GM19397 (cell line): ENCODE measurements at regions not wholly inside any gene's neighbourhood (a gene's known extent, or its start where the extent isn't known, plus 50 kb on each side); places are given as distances from the start of the nearest gene placed in this dataset.
"Not testable (repeated sequence)": the region's sequence is repeated elsewhere in the genome, so short reads cannot be mapped to it uniquely, and the experiment has no call there.

Source experiments
- ATAC-seq: cut with Tn5 transposase; IDR thresholded peaks from one replicate; pipeline ENCODE4 v1.9.1; 2021; ENCODE audit warnings: mild to moderate bottlenecking, moderate library complexity; ENCODE audit not compliant: unreplicated experiment

GRCh38 chr1:230558324-230558723 is 84.0 kb upstream of the COG2 start:
- ATAC-seq: no peak

- no peak for ATAC-seq
Measured at GRCh38 chr1:230556453-230556852, 85.8 kb upstream of the COG2 start.

GRCh38 chr1:230555814-230556213 is 86.5 kb upstream of the COG2 start:
- no peak for ATAC-seq

- no peak for ATAC-seq
Measured at GRCh38 chr1:230552880-230553279, 89.4 kb upstream of the COG2 start.

GRCh38 chr1:230550945-230551344 is 91.3 kb upstream of the COG2 start:
- not testable (repeated sequence) for ATAC-seq

- ATAC-seq: no peak
Measured at GRCh38 chr1:230550428-230550827, 91.9 kb upstream of the COG2 start.

- ATAC-seq: no peak
Measured at GRCh38 chr1:230549625-230550024, 92.7 kb upstream of the COG2 start.

- no peak for ATAC-seq
Measured at GRCh38 chr1:230548997-230549396, 93.3 kb upstream of the COG2 start.

- ATAC-seq: no peak
Measured at GRCh38 chr1:230548357-230548756, 93.9 kb upstream of the COG2 start.

GRCh38 chr1:230545181-230545580 is 97.1 kb upstream of the COG2 start:
- no peak for ATAC-seq

- ATAC-seq: no peak
Measured at GRCh38 chr1:230544758-230545157, 97.5 kb upstream of the COG2 start.

GRCh38 chr1:230543085-230543484 is 99.2 kb upstream of the COG2 start:
- ATAC-seq: no peak

- ATAC-seq: no peak
Measured at GRCh38 chr1:230542681-230543080, 99.6 kb upstream of the COG2 start.

GRCh38 chr1:230542054-230542453 is 100.2 kb upstream of the COG2 start:
- ATAC-seq: no peak

GRCh38 chr1:230541306-230541705 is 101.0 kb upstream of the COG2 start:
- ATAC-seq: no peak

GRCh38 chr1:230540421-230541155 is 101.7 kb upstream of the COG2 start:
- no peak for ATAC-seq

- ATAC-seq: no peak
Measured at GRCh38 chr1:230537456-230537855, 104.8 kb upstream of the COG2 start.

GRCh38 chr1:230536641-230537155 is 105.6 kb upstream of the COG2 start:
- ATAC-seq: no peak

- ATAC-seq: no peak
Measured at GRCh38 chr1:230534224-230534623, 108.1 kb upstream of the COG2 start.

GRCh38 chr1:230531103-230531502 is 105.0 kb upstream of the PGBD5 start:
- no peak for ATAC-seq

- ATAC-seq: no peak
Measured at GRCh38 chr1:230519246-230519645, 93.1 kb upstream of the PGBD5 start.

GRCh38 chr1:230518511-230518910 is 92.4 kb upstream of the PGBD5 start:
- ATAC-seq: no peak

GRCh38 chr1:230517786-230518185 is 91.7 kb upstream of the PGBD5 start:
- no peak for ATAC-seq
